HG03103 (cell line): ENCODE measurements at regions not wholly inside any gene's neighbourhood (a gene's known extent, or its start where the extent isn't known, plus 50 kb on each side); places are given as distances from the start of the nearest gene placed in this dataset.
"Not testable (repeated sequence)": the region's sequence is repeated elsewhere in the genome, so short reads cannot be mapped to it uniquely, and the experiment has no call there.

Experiments used
- ATAC-seq: cut with Tn5 transposase; IDR thresholded peaks from one replicate; pipeline ENCODE4 v1.9.1; 2021; ENCODE audit warnings: low read depth; ENCODE audit not compliant: unreplicated experiment

DNA sequence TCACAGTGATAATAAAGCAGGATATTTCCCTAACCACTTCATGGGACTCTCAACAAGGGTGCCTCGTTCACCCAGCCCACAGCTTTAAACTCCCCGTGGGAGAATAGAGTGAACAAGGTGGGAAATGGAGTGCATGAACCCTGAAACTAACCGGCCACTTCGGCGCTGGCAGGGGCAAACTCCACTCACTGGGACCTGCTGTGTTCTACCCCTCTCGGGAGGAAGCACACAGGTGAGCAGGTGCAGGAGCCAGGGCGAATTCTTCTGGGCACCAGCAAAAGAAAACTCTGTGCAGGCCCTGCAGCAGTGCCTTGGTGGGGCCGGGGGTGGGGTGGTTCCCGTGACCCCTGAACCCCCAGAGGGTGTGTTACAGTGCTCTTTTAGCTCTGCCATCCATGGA lies 2029.1 kb upstream of the LRRTM1 start:
- no peak for ATAC-seq

DNA sequence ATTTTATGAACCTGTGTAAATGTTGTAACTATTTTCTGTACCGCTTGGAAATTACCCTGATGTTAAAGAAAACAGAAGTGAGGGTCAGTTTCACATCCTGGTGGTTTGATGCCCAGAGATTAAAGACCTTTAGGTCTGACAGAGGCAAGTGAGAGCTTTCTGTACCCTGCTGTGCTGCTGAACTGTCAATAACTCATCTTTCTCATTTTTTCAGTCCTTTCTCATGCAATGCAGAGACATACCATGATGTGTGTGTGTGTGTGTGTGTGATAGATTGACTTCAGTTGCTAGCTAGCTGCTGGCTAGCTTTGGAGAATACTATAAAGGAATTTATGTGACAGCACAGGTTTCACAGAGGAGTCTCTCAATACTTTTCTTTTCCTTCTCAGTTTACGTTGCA lies 2025.6 kb upstream of the LRRTM1 start:
- no peak for ATAC-seq

DNA sequence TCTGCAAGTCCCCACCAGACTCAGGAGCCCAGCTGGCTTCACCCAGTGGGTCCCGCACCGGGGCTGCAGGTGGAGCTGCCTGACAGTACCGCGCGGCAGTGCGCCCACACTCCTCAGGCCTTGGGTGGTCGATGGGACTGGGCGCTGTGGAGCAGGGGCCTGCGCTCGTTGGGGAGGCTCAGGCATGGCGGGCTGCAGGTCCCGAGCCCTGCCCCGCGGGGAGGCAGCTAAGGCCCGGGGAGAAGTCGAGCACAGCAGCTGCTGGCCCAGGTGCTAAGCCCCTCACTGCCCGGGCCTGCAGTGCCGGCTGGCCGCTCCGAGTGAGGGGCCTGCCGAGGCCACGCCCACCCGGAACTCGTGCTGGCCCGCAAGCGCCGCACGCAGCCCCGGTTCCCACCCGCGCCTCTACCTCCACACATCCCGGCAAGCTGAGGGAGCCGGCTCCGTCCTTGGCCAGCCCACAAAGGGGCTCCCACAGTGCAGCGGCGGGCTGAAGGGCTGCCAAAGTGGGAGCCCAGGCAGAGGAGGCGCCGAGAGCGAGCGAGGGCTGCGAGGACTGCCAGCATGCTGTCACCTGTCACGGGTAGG lies 2021.7 kb upstream of the LRRTM1 start:
- ATAC-seq: not testable (repeated sequence)

DNA sequence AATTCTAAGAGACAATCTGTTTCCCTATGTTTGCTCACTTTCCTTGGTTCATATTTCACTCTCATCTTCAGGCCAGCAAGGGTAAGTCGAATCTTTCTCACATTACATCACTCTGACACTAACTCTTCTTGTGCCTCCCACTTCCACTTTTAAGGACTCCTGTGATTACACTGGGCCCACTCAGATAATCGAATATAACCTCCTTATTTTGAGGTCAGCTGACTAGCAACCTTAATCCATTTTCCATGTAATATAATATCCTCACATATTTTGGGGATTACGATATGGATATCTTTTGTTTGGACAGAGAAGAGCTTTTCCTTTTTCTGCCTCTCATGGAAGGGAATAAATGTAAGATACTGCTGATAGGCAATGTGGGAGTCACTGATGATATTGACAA lies 2015.7 kb upstream of the LRRTM1 start:
- ATAC-seq: no peak

DNA sequence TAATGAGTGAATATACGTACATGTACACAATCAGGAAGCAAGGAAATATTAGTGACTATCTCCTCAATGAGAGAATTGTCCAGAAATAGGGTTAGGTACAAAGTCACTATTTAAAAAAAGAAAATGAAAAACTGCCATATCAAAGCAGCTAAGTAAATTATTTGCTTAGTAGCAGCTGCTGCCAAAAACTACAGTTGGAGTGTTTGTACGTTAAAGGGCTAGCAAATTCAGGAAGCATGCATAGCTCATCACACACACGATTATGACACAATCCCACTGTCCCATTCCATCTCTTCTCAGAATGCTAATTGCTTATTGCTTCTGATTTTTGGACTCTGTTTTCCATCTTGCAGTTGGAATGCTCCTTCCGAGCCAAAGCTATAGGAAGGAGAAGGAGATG lies 2012.5 kb upstream of the LRRTM1 start:
- ATAC-seq: no peak

DNA sequence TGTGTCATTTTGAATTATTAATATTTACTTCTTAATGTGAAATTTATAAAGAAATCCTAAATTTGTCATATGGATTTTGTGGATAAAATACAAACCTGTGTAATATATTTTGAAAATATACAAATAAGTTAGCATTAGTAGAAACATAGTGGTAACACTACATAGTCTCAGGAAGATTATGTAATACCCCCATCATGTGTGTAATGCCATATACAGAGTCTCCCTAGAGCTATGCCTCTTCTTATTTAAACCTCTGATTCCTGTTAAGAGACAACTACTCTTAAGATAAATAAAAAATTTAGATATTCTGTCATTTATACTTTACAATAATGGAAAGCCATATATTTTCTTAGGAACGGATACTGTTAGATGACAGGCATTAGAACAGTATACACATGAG lies 2012.0 kb upstream of the LRRTM1 start:
- no peak for ATAC-seq

DNA sequence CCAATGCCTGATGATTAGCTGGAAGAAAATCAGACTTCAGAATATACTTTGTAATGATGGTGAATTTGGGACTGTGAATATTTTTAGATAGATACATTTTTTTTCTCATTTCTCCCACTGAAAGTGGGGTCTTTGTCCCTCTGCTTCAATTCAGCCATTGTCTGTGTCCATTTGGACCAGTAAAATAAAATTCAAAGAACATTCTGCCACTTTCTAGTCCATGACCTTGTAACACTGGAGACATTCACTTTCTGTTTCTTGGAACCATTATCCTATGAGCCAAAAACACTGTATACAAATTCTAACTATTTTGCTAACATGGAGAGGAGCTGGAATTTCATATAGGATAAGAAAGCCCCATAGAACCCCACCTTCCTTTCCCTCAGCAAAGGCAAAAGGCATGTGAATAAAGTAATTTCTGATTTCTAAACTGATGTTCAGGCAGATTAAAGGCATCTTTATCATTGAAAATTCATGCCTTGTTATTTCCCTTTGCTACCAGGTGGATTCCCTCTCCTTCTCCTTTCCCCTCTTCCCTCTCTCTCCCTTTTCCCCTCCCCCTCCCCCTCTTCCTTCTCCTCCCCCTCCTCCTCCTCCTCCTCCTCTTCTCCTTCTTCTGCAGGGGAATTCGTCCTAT lies 2010.4 kb upstream of the LRRTM1 start:
- ATAC-seq: no peak

DNA sequence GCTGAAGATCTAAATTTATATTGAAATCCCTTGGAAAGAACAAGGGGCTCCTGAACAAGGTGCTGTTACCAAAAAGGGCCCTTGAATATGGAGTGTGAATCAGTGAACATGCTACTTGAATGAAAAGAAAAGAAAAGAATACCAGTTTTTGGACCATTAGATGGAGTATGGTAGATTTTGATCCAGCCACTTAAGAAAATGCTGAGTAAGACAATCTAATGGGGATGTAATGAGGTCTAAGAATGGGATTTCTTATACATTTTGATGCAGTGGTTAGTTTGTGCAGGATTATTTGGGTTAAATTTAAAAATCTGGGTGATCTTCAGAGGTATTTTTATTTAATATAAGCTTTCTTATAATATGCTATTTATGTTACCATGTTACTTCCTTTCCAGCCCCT lies 2003.0 kb upstream of the LRRTM1 start:
- no peak for ATAC-seq

DNA sequence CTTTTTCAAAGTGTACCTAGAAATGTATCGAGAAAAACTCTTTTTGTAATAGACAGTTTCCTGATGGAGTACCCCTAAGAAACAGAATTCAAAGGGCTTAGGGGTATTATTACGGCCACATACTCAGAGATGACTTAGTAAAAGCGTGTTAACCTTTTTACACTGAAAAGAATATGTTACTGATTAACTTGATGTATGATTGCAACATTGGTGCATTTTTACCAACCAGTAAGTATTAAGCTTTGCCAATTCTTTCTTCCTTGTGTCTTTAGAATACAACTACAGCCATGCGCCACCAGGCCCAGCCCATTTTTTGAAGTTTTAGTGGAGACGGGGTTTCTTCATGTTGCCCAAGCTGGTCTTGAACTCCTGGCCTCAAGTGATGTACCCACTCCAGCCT lies 1997.0 kb upstream of the LRRTM1 start:
- no peak for ATAC-seq

DNA sequence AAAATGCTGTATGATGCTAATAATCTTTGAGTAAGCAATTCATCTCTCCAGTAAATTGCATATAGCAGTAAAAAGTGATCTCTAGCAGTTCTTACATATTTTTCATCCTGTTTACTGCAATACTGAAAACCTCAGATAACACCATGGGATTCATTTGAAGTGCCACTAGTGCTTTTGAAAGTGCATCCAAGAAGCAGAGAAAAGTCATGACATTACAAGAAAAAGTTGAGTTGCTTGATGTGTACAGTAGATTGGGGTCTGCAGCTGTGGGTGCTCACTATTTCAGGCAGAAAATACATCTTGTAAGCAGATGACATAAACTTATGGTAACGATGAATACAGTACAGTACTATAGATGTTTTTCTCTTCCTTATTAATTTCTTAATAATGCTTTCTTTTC lies 1984.9 kb upstream of the LRRTM1 start:
- ATAC-seq: no peak

DNA sequence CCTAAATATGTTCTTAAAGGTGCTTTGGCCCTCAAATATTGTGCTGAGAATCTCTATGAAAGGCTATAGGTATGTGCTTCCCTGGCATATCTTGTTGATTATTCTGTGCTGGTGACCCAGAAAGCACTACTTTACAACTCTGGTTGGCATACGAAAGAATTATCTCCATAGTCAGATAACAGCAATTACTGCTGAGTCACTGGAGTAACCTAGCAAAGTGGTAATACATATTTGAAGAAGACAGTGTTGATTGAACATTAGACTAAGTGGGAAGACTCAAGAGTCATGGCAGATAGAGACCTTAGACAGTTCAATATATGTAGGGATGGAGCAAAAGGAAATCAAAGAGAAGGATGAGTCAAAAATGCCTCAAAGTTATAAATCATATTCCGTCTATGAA lies 1978.5 kb upstream of the LRRTM1 start:
- no peak for ATAC-seq

DNA sequence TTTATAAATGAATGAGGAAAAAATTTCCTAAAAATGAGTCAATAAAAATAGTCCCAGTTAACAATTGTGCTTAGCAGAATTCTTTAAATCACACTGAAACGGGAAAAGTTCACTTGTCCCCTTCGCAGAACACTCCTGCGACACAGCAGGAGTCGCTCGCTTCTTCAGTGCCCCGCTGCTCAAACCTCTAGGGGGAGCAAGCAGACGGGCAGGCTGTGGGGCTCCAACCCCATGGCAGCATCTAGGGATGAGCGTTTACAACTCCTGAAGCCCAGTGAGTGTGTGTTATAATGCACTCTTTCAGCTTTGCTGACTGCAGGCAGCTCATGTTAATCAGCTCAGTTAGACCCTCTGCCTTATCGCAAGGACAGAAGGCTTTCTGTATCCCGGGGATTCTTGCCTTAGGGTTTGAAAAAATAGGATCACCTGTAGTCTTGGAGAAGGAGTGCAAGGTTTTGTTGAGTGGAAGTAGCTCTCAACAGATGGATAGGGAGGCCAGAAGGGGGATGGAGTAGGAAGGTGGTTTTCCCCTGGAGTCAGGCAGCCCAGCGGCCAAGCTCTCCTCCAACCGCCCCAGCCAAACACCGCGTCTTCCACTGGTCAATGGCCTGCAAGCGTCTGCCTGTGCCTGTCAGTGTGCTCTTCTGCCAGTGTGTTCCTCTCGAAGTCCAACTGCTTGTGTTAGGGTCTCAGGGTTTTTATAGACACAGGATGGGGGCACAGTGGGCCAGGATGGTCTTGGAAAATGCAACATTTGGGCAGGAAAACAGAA lies 1977.7 kb upstream of the LRRTM1 start:
- no peak for ATAC-seq

DNA sequence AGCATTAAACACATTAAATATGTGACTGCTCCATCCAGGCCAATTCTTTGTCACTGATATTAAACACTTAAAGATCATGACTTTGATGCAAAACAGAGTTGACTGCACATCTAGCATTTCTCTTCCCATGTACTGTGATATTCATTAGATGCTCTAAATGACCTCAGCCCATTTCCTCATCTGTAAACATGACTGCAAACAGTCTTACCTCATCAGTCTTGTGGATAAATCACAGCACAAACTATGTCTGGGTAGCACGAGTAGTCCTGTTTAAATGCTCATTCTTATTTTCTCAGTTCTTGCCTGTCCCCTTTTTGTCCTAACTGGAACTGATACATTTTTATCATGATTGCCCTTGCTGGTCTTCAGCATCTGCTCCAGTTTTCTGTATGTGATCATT lies 1974.8 kb upstream of the LRRTM1 start:
- ATAC-seq: no peak

DNA sequence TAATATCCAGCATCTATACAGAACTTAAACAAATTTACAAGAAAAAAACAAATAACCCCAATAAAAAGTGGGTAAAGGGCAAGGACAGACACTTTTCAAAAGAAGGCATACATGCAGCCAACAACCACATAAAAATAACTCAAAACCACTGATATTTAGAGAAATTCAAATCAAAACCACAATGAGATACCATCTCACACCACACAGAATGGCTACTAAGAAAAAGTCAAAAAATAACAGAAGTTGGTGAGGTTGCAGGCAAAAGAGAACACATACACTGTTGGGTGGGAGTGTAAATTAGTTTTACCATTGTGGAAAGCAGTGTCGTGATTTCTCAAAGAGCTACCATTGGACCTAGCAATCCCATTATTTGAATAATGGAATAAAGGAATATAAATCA lies 1973.9 kb upstream of the LRRTM1 start:
- ATAC-seq: no peak

DNA sequence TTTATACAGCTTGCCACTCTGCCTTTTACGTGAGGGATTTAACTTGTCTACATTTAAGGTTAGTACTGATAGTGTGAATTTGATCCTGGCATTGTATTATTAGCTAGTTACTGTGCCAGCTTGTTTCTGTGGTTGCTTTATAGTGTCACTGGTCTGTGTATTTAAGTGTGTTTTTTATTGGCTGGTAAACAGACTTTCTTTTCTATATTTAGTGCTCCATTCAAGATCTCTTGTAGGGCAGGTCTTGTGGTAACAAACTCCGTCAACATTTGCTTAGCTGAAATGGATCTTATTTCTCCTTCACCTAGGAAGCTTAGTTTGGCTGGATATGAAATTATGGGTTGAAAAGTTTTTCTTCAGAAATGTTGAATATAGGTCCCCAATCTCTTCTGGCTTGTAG lies 1971.0 kb upstream of the LRRTM1 start:
- no peak for ATAC-seq

DNA sequence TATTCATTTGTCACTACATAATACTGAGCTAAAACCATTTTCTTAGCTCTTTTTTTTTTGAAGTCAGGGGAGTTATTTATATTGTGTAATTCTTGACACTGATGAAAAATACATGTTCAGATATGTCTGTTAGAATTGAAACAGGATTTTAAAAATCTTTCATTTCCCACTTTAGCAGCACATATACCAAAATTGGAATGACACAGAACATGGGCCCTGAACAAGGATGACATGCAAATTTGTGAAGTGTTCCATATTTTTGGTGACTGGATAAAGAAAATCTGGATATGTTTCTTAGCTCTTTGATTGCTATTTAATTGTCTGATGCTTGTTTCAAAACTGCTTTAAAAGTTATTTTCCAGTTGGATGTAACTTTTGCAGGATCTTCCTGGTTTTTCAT lies 1963.9 kb upstream of the LRRTM1 start:
- no peak for ATAC-seq

DNA sequence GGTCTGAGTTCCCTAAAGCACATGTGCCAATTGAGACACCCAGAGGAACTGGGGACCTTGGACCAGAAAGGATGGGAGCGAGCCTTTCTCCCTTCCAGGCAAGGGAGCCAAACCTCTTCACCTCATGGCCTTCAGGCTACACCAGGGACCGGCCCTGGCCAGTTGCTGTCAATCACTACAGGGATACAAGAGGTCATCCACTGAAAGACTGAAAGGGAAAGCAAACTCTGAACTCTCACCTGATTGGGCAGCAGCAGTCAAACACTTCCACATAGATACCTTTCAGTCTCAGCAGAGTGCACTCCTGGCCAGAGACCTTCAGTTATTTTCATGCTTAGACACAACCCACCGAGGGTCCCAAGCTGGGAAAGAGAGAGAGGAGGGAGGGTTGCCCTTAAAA lies 1956.0 kb upstream of the LRRTM1 start:
- no peak for ATAC-seq

DNA sequence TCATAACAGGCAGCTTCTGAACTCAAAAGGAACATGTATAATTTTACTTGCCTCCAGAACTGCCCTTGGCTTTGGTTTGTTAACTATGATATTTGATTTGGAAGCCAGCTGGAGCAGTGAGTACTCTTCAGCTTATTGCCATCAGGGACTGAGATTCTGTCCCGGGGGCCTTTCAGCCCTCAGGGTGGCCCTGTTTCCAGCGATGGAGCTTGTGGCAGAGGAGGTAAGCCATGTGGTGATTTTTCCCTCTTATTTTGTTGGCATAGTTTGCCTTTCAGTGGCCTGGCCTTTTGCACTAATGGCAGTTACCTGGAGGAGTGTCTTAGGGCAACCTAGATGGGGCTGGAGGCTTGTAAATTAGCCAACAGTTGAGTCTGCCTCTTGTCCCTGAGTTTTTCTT lies 1955.0 kb upstream of the LRRTM1 start:
- no peak for ATAC-seq

DNA sequence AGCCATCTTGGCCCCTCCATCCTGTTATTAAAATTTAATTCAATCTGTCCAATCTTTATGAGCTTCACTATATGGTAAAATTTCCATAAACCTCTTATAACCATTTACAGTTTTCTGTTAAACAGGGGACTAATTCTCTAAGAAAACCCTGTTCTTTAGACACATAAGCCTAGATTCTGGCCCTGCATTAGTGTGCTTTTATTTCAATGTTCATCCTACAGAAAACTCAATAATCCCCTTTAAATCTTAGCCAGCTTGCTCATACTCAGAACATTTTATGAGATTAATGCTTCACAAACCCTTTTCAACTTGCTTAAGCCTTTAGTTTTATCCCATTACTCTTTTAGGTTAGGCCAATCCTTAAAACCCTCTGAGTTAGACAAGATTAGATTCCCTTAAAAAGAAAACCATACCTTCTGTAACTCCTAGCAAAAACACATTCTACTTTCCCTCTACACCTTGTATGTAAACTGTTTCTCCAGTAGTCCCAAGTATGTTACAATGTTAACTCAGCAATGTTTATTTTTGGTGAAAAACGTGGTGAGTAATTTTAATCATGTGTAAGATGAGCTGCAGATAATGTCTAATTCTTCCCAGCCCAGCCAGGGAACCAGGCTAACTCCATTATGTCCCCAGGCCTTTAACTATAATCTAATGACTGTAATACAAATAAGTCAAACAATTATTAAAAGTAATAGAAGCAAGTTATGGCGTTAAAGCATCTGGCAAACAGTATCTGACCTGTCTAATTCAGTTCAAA lies 1953.4 kb upstream of the LRRTM1 start:
- ATAC-seq: no peak

DNA sequence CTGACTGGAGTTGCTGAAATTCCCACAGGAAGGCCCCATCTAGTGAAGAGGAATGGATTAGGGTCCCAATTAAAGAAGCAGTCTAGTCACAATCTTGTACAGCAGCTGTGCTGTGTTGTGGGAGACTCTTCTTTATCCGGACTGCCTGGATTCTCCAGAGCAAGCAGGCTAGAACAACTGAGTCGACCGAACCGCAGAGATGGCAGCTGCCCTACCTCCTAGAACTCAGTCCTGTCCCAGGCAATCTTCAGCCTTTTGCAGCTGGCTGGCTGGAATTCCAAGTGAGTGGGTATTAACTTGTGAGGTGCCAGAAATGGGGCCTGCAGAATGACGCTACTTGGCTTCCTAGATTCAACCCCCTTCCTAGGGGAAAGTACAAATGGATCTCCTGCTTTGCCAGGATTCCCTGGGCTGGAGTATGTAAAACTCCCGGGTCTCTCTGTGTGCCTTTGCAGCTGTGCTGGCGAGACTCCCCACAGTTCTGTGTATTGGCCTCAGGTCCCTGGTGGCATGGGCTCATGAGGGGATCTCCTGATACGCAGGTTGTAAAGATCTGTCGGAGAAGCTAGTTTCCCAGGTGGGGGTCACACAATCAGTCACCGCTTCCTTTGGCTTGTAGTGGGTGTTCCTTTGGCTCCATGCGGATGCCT lies 1952.6 kb upstream of the LRRTM1 start:
- ATAC-seq: no peak

DNA sequence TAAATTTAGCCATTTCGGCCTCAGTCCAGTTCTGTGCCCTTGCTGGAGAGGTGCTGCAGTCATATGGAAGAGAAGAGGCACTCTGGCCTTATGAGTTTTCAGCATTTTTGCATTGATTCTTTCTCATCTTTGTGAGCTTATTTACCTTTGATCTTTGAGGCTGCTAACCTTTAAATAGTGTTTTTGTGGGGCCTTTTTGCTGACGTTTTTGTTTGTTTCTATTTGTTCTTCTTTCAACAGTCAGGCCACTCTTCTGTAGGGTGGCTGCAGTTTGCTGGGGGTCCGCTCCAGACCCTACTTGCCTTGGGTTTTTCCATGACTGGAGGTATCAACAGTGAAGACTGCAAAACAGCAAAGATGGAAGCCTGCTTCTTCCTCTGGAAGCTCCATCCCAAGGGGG lies 1951.7 kb upstream of the LRRTM1 start:
- no peak for ATAC-seq
